Colonic mucosa (tissue), 4 donors: ENCODE measurements at regions not wholly inside any gene's neighbourhood (a gene's known extent, or its start where the extent isn't known, plus 50 kb on each side); places are given as distances from the start of the nearest gene placed in this dataset.

Experiments used
- DNase-seq: peaks from one replicate; pipeline ENCODE4 v3.0.0-alpha.2; 2020
- H3K27ac ChIP-seq: fragments of 200-600 bp; one replicate; pipeline ENCODE4 v1.8.0; 2021
- H3K27me3 ChIP-seq: fragments of 200-600 bp; one replicate; pipeline ENCODE4 v1.8.0; 2021
- H3K36me3 ChIP-seq: fragments of 200-600 bp; one replicate; pipeline ENCODE4 v1.8.0; 2021
- H3K4me1 ChIP-seq: fragments of 200-600 bp; one replicate; pipeline ENCODE4 v1.8.0; 2021; ENCODE audit warnings: mild to moderate bottlenecking
- H3K4me3 ChIP-seq: fragments of 200-600 bp; one replicate; pipeline ENCODE4 v1.8.0; 2021
- H3K9ac ChIP-seq, 2 donors: one replicate each; pipeline ENCODE4 v1.7.0; 2013; ENCODE audit warnings: control low read depth in 2 of 2, low read depth in 2 of 2, low read length in 2 of 2
- H3K9me3 ChIP-seq: fragments of 200-600 bp; one replicate; pipeline ENCODE4 v1.8.0; 2021
- intact Hi-C: fragments of 100-400 bp; cut with DNase I; formaldehyde crosslinking; loops from one replicate; pipeline ENCODE4 v1.14.1; 2022
- TF ChIP-seq, protein P1 (sequence below): fragments of 200-600 bp; IDR thresholded peaks from one replicate; pipeline ENCODE4 v1.8.0; 2022; ENCODE audit warnings: antibody characterized with exemption, mild to moderate bottlenecking
- donor health status: healthy.
- donor health status: DM: no; HTN: no; CAD: no.
- donor health status: DM: no; HTN: no; CAD: no.

DNA sequence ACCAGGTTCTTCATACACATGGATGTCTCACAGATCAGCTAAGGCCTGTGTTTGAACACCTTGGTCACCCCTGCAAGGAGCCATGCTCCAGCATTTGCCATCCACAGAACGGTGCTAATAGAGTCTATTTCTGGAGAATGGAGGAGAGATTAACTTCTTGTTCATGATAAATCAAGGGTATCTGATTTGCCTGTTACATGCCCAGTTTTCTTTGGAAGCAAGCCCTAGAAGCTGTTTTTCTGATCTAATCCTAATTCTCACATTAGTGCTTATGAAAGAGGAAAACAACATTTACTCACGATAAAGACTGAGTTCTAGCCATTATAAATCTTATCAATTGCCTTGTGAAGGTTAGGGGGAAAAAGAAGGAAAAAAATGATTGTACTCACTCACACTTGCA, 119.6 kb upstream of the DTNA start:
- no peak for DNase-seq
- intact Hi-C loops, result no loop called here
- no peaks in the 10 kb centered on the region for H3K9me3 ChIP-seq
- H3K9ac ChIP-seq, result no peak overlapping the region
- H3K27me3 ChIP-seq, result no peaks in the 10 kb centered on the region
- H3K4me3 ChIP-seq, result no peak overlapping the region
- no peaks in the 10 kb centered on the region for H3K4me1 ChIP-seq
- H3K36me3 ChIP-seq, result no peaks in the 10 kb centered on the region
- no peak overlapping the region for H3K27ac ChIP-seq
- TF ChIP-seq, protein P1, sequence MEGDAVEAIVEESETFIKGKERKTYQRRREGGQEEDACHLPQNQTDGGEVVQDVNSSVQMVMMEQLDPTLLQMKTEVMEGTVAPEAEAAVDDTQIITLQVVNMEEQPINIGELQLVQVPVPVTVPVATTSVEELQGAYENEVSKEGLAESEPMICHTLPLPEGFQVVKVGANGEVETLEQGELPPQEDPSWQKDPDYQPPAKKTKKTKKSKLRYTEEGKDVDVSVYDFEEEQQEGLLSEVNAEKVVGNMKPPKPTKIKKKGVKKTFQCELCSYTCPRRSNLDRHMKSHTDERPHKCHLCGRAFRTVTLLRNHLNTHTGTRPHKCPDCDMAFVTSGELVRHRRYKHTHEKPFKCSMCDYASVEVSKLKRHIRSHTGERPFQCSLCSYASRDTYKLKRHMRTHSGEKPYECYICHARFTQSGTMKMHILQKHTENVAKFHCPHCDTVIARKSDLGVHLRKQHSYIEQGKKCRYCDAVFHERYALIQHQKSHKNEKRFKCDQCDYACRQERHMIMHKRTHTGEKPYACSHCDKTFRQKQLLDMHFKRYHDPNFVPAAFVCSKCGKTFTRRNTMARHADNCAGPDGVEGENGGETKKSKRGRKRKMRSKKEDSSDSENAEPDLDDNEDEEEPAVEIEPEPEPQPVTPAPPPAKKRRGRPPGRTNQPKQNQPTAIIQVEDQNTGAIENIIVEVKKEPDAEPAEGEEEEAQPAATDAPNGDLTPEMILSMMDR, result no peak

DNA sequence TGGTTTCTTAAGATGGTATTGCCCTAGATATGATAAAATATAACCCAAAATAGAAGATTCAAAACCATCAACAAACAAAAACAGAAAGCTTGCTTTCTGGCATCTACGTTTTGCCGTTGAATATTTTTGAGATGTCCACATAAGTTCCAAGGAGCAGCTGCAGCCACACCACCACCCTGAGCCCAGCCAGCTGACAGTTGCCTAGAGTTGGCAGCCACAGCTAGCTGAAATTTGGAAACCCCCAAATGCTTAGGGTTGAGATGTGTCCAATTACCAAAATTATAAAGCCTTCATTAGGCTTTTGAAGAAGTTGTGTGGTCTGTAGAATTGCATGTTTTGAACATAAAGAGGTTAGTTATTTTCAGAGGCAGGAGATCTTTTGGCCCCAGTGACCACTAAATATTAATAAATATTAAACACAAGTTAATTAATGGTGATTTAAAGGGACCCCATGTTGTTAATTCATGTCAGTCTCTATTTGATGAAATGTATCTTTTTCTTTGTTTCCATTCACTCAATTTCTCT, 118.1 kb upstream of the DTNA start:
- intact Hi-C loops, result no loop called here
- DNase-seq, result no peak
- no peaks in the 10 kb centered on the region for H3K27me3 ChIP-seq
- no peaks in the 10 kb centered on the region for H3K9me3 ChIP-seq
- no peak overlapping the region for H3K9ac ChIP-seq
- H3K27ac ChIP-seq, result no peak overlapping the region
- no peak overlapping the region for H3K4me3 ChIP-seq
- TF ChIP-seq, protein P1, result no peak
- no peaks in the 10 kb centered on the region for H3K36me3 ChIP-seq
- H3K4me1 ChIP-seq, result no peaks in the 10 kb centered on the region

DNA sequence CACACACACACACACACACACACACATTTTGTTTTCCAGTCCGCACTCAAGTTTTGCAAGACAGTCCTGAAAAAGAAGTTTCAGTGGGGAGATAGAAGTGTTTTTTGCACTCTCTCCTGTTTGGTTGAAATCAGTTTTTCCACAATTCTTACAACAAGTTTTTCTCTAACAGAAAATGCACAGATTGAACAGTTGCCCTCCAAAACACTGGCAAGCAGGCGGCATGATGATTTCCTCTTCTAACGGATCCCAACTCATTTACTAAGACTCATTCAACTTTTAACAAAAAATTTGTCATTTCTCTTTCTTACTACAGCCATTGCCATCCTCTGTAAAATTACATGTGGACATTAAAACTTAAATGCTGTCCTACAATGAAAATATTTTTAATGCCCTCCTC, 117.6 kb upstream of the DTNA start:
- no peaks in the 10 kb centered on the region for H3K9me3 ChIP-seq
- intact Hi-C loops, result no loop called here
- no peak for DNase-seq
- H3K4me3 ChIP-seq, result no peak overlapping the region
- TF ChIP-seq, protein P1, result no peak
- no peaks in the 10 kb centered on the region for H3K27me3 ChIP-seq
- H3K9ac ChIP-seq, result no peak overlapping the region
- no peaks in the 10 kb centered on the region for H3K4me1 ChIP-seq
- H3K27ac ChIP-seq, result peak overlapping the region; percentile 6
- H3K36me3 ChIP-seq, result no peaks in the 10 kb centered on the region

DNA sequence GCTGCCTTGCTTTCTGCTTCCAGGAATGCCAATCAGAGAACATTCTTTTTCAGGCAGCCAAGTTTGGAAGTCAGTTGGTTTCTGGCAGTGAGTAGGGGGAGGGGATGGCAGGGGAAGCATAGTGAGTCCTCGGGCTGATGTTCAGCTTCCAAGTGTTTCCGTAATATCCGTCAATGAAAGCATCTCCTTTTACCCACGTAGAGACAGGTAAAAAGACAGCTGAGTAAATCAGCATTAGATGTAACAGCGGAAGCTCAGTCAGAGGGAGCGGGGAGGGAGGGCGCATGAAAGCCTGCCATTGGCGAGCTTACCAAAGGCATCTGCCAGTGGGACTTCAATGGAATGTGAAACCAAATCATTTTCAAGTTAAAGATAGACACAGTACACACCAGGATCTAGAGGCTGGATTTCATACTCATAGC, 117.1 kb upstream of the DTNA start:
- intact Hi-C loops, result no loop called here
- Histone ChIP-seq H3K9ac (no peak overlapping the region), H3K27me3 (no peaks in the 10 kb centered on the region), H3K36me3 (no peaks in the 10 kb centered on the region), H3K27ac (peak overlapping the region; percentile 6), H3K4me1 (no peaks in the 10 kb centered on the region), H3K4me3 (no peak overlapping the region), H3K9me3 (no peaks in the 10 kb centered on the region)
- DNase-seq, result no peak
- TF ChIP-seq, protein P1, result no peak

DNA sequence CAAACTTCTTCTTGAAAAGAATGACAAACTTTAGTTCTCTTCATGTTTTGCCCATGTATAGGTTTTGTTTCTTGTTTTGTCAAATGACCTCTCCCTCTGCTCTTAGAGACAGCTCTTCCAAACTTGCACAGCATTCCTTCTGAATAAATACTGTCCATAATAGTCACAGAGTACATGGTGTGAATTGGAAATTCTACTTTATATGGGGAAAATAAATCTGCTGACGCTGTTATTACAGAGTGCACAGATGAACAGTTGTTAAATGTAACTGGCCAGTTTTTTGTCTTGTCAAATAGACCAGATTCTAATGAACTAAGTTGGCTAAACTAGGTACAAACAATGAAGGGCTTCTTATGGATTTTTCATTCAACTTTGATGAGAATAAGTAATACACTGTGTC, 115.8 kb upstream of the DTNA start:
- intact Hi-C loops, result no loop called here
- no peak overlapping the region for H3K4me3 ChIP-seq
- no peak overlapping the region for H3K27ac ChIP-seq

More for the DNA sequence above, 115.8 kb upstream of the DTNA start:
- Histone ChIP-seq H3K9ac (no peak overlapping the region), H3K36me3 (no peaks in the 10 kb centered on the region), H3K9me3 (no peaks in the 10 kb centered on the region), H3K27me3 (no peaks in the 10 kb centered on the region), H3K4me1 (no peaks in the 10 kb centered on the region)
- TF ChIP-seq, protein P1, result no peak
- no peak for DNase-seq
